ENCODE measurements at regions not wholly inside any gene's neighbourhood (a gene's known extent, or its start where the extent isn't known, plus 50 kb on each side); places are given as distances from the start of the nearest gene placed in this dataset.

- no peak for TF ChIP-seq EP300 (IDR thresholded peaks at IDR 0.05; ENCODE audit: borderline replicate concordance in 1 of 2, low read depth in 2 of 2, low read length in 2 of 2)
- no peak for TF ChIP-seq CREB1 (IDR thresholded peaks at IDR 0.05)
- no peak for TF ChIP-seq NRF1 (IDR thresholded peaks at IDR 0.05; ENCODE audit: low read depth, low read length)
These were observed 127.2 kb downstream of the EBLN2 start for GRCh38 chr3:73188707-73189106.
